GM19035 (cell line): ENCODE measurements at regions not wholly inside any gene's neighbourhood (a gene's known extent, or its start where the extent isn't known, plus 50 kb on each side); places are given as distances from the start of the nearest gene placed in this dataset.

ENCODE experiments used
- ATAC-seq: cut with Tn5 transposase; IDR thresholded peaks from one replicate; pipeline ENCODE4 v1.9.1; 2021; ENCODE audit not compliant: unreplicated experiment

DNA sequence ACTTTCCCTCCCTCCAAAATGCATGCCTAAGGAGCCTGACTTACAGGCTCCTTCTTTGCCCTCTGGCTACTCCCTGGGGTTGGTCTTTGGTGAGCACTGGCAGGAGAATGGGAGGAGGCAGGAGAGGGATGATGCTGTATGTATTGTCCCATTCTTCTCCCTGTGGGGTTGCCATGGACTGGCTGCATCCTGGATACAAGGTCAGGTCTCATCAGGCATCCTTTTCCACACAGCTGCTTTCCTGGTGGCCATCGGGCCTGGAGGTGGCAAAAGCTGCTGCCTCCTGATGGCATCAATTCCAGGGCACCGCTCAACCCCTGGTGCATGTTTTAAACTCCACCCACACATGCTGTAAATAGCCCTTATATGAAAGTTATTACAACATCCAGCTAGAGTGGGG is 257.2 kb downstream of the ETS1 start:
- no peak for ATAC-seq

- ATAC-seq: no peak
These were observed 258.3 kb downstream of the ETS1 start for GRCh38 chr11:128328955-128329551.

DNA sequence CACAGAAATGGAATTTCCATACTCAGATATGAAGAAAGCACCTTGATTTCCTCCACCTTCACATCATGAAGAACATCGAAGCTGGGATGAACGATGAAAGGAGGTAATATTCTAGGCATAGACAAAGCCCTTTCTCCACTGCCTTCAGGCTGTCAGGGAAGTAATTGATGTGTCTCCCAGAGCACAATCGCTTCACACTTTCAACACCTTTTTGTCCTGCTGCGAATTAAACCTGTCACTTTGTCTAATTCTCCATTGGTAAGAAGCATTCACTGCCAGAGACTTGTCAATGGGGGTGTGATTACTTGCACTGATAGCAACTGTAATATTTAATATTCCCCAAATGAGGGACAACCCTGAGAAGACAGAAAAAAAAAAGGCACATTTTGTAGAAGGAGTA is 260.1 kb downstream of the ETS1 start:
- no peak for ATAC-seq

DNA sequence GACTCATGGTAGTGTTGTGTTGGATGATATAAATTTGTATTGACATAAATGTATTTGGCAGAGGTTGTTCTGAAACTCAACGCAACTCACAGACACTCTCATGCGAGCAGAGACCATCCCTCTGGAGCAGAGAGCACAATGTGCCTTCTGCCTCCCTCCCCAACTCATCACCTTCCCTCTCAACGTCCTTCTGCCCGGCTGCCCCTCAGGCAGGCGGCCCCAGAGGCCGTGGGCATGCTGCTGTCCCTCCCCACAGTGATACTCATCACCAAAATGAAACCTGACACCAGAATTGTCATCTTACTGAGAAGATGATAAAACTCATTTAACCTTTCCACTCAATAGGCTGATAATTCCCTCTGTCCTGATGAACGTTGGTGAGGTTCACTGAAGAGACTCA is 260.6 kb downstream of the ETS1 start:
- no peak for ATAC-seq

GRCh38 chr11:128324531-128325141 is 262.7 kb downstream of the ETS1 start:
- no peak for ATAC-seq

DNA sequence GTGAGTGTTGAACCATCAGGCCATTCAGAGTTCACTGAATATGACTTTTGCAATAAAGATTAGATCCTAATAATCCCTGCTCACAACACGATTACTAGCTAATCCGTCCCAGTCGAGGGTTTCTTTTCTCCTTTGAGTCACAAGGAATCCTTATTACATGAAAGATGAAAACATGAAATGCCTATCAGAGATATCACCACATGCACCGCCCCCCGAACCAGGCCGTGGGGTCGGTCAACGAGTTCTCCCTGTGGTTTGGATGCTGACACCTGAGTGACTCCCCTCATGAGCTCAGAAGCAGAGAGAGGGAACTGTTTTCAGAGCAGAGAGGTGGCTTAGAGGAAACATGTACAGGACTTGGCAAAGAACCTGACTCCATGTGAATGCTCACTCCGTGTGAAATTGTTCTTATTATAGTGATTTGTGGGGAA is 263.3 kb downstream of the ETS1 start:
- ATAC-seq: no peak

DNA sequence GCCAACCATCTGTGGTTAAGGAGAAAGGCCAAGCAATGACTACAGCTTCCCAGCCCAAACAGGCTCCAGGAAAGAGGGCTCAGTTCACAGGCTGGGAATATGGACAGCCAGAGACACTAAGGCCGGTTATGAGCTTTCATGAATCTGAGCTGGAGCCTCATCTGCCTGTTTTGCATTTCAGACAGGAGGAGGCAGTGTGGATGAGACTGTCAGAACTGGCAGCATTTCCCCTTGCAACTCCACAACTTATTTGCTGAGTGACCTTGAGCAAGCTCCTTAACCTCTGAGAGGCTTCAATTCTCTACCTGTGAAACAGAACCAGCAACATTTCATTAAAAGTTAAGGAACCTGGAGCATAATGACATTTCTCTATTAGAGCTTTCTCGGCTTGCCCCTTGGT is 264.0 kb downstream of the ETS1 start:
- no peak for ATAC-seq

DNA sequence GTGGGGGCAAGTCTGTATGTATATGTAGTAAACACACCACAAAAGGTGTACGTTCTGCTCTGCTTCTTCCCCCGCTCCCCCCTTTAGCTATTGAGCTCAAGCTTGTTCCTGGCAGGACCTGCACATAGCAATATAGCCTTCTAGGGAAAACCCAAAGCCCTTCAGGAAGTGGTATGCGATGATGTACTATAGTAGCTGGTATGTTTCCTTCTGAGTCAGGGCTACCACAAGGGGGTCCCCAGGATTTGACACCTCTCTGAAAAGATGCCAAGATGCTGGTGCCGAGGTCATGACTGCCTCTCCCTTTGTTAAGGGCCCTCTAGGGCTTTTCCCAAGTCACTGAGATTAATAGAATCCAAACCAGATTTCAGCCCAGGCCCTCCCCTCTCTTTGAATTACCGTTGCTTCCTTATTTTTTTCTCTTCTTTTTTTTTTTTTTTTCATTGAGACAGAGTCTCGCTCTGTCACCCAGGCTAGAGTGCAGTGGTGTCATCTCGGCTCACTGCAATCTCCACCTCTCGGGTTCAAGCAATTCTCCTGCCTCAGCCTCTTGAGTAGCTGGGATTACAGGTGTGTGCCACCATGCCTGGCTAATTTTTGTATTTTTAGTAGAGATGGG is 268.4 kb downstream of the ETS1 start:
- peak; percentile 92 for ATAC-seq

GRCh38 chr11:128316541-128317227 is 270.7 kb downstream of the ETS1 start:
- no peak for ATAC-seq

DNA sequence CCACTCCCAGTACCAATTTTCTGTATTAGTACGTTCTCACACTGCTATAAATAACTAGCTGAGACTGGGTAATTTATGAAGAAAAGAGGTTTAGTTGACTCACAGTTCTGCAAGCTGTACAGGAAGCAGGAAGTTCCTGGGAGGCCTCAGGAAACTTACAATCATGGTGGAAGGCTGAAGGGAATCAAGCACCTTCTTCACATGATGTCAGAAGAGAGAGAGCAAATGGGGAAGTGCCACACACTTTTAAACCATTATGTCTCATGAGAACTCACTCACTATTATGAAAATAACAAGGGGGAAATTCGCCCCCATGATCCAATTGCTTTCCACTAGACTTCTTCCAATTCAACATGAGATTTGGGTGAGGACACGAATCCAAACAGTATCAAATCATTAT is 271.4 kb downstream of the ETS1 start:
- ATAC-seq: no peak

- ATAC-seq: no peak
These were observed 273.4 kb downstream of the ETS1 start for GRCh38 chr11:128313931-128314330.

DNA sequence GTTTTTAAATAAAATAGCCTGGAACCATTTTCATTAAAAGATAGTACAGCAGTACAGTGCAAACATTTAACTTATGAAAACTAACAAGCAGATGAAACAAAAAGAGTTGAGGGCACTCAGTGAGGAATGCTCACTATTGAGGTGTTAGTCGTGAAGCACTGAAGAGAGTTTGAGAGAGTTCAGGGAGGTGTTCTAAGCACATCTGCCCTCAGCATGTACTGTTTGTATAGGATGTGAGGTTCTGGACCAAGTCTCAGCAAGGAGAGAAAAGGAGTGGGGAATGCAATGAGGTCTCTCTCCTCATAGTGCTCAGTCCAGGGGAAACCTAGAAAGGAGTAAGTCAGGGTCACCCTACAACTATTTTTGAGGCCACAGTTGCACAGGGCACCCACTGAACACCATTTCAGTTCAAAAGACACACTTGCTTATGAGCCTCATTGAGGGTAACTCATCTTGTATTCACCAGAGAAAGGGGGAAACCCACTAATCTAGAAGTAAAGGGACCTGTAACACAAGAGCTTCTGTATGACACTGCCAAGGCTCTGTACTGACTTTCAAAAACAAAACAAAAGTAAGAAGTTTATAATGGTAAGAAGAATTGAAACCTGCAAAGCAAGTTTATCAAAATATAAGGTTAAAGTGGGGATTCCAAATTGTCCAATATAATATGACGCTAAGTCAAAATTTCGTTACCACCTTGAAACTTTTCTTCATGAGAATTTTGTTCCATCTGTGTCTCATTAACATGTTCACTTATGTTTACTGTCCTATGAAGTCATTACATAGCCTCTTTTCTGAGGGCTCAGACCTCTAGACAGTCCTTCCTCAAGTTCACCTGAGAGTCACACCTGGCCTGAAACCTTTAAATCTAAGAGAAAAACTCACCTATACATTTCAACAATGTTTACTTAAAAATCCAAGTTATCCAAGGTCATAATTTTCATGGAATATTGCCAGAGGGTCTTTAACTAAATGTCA is 275.3 kb downstream of the ETS1 start:
- peak; percentile 79 for ATAC-seq

DNA sequence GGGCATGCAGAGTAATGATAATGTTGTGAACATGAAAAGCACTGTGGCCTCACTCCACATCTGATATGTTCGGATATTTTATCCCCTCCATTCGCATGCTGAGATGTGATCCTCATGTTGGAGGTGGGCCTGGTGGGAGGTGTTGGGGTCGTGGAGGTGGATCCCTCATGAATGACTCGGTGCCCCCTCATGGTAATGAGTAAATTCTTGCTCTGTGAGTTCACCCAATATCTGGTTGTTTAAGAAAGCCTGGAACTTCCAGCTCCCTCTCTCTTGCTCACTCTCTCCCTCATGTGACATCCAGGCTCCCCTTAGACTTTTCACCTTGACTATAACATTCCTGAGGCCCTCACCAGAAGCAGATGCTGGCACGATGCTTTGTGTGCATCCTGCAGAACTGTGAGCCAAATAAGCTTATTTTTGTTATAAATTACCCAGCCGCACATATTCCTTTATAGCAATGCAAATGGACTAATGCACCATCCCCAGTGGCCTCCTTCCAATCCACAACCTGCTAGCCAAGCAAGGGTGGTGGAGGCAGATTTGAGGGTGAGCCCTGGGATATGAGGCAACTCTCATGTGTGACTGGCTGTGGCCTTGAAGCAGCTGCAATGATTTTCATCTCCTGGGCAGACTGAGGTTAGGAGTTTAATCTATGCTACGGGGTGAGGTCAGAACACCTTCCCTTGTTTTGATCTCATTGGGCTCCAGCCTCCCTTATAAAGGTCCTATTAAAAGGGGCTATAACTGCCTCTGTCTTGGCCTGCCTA is 276.5 kb downstream of the ETS1 start:
- ATAC-seq: no peak

GRCh38 chr11:128310005-128310404 is 277.4 kb downstream of the ETS1 start:
- ATAC-seq: no peak

GRCh38 chr11:128308794-128309193 is 278.6 kb downstream of the ETS1 start:
- no peak for ATAC-seq

- ATAC-seq: no peak
These were observed 281.8 kb downstream of the ETS1 start for GRCh38 chr11:128305588-128305987.

DNA sequence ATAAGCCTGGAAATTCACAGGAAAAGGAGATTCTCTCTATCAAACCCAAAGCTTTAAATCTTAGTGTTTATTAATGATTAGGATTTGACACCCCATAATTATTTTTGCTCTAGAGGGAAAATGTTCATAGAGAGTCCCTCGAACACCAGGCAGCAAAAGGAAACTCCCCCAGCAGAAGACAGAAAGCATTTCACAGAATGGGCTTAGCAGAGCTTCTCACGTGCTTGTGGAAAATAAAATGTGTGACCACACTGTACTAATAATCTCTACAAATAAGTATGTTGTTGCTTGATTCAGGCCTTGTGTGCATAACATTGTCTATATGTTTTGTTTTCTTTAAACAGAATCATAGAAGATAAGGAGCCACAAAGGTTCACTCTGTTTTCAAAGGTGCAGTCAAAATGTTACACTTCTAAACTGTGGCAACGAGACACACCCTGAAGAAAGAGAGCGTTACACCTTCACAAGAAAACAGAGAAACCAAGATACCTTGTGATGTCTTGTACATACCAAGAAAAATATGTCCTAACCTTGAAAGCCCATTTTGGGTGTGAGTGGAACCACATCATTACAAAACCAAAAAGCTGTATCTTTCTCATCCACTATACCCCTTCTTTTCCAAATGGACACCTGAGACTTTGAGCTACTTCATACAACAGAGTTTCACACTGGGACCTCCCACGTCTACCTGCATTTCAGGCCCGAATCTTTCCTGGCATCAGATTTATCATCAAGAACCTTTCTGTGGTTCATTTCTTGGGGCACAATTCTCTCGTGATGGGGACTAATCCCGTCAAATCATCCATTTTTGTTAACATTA is 282.5 kb downstream of the ETS1 start:
- no peak for ATAC-seq

- ATAC-seq: no peak
These were observed 283.2 kb downstream of the ETS1 start for GRCh38 chr11:128304116-128304515.

DNA sequence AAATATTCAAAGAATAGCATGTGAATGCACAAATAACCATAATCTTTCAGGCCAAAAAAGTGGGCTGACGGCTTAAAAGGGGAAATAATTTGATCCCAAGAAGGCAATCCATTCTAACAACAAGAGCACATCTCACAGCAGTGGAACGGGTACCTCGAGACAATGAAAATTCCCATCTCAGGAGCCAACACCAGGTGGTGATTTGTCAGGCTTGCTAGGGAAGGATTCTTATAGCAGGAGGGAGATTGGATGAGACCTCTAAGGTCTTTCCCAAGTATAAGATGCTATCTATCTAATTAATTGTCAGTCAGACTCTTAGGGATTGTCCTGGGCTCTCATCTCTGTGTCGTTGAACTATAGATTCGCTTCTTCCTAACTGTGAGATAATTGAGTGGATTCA is 284.0 kb downstream of the ETS1 start:
- ATAC-seq: no peak
